ENCODE measurements at regions not wholly inside any gene's neighbourhood (a gene's known extent, or its start where the extent isn't known, plus 50 kb on each side); places are given as distances from the start of the nearest gene placed in this dataset.
"Not testable (repeated sequence)": the region's sequence is repeated elsewhere in the genome, so short reads cannot be mapped to it uniquely, and the experiment has no call there.

GRCh38 chr12:105665366-105665765 lies 334.9 kb downstream of the C12orf75 start:
- no peak for DNase-seq

- no peak for DNase-seq
These were observed 337.7 kb downstream of the C12orf75 start for GRCh38 chr12:105667973-105668743.

GRCh38 chr12:105670672-105671071 lies 340.2 kb downstream of the C12orf75 start:
- DNase-seq: no peak

- DNase-seq: no peak
These were observed 341.2 kb downstream of the C12orf75 start for GRCh38 chr12:105671720-105672119.

GRCh38 chr12:105672121-105672975 lies 341.9 kb downstream of the C12orf75 start:
- DNase-seq: no peak

- no peak for DNase-seq
These were observed 344.6 kb downstream of the C12orf75 start for GRCh38 chr12:105674871-105675699.

- DNase-seq: no peak
These were observed 346.2 kb downstream of the C12orf75 start for GRCh38 chr12:105676694-105677093.

GRCh38 chr12:105677672-105678071 lies 347.2 kb downstream of the C12orf75 start:
- DNase-seq: no peak

GRCh38 chr12:105679982-105680381 lies 349.5 kb downstream of the C12orf75 start:
- no peak for DNase-seq

GRCh38 chr12:105681341-105681740 lies 350.9 kb downstream of the C12orf75 start:
- no peak for DNase-seq

GRCh38 chr12:105682821-105683220 lies 352.3 kb downstream of the C12orf75 start:
- not testable (repeated sequence) for DNase-seq

GRCh38 chr12:105683836-105684235 lies 353.3 kb downstream of the C12orf75 start:
- not testable (repeated sequence) for DNase-seq

GRCh38 chr12:105698075-105698474 lies 367.6 kb downstream of the C12orf75 start:
- DNase-seq: no peak

- DNase-seq: no peak
These were observed 368.7 kb downstream of the C12orf75 start for GRCh38 chr12:105699209-105699608.

- DNase-seq: no peak
These were observed 374.3 kb downstream of the C12orf75 start for GRCh38 chr12:105704787-105705186.

GRCh38 chr12:105705235-105705634 lies 374.7 kb downstream of the C12orf75 start:
- DNase-seq: no peak

GRCh38 chr12:105705765-105706164 lies 375.3 kb downstream of the C12orf75 start:
- peak; percentile 65 for DNase-seq

GRCh38 chr12:105706321-105706972 lies 376.0 kb downstream of the C12orf75 start:
- DNase-seq: peak; percentile 39

- DNase-seq: no peak
These were observed 376.5 kb downstream of the C12orf75 start for GRCh38 chr12:105706973-105707334.

GRCh38 chr12:105713606-105714305 lies 383.3 kb downstream of the C12orf75 start:
- no peak for DNase-seq

- DNase-seq: no peak
These were observed 386.1 kb downstream of the C12orf75 start for GRCh38 chr12:105716621-105717020.

Data from retina (tissue), 1 donor.